ENCODE measurements at regions not wholly inside any gene's neighbourhood (a gene's known extent, or its start where the extent isn't known, plus 50 kb on each side); places are given as distances from the start of the nearest gene placed in this dataset.

GRCh38 chr14:101494826-101495225 lies 66.5 kb upstream of the DIO3 start:
- no peak for DNase-seq (ENCODE audit: low read depth)
- H3K4me3 ChIP-seq (ENCODE audit: low read depth, low read length) = no peak overlapping the region
- TF ChIP-seq CTCF (conservative IDR thresholded peaks at IDR 0.05; ENCODE audit: low read depth, low read length) = no peak

- no peak for TF ChIP-seq CTCF (conservative IDR thresholded peaks at IDR 0.05; ENCODE audit: low read depth, low read length)
- no peak for DNase-seq (ENCODE audit: low read depth)
Measured at GRCh38 chr14:101495284-101495683, 66.0 kb upstream of the DIO3 start.

GRCh38 chr14:101495827-101496775 lies 65.2 kb upstream of the DIO3 start:
- DNase-seq (ENCODE audit: low read depth) = no peak
- no peak for TF ChIP-seq CTCF (conservative IDR thresholded peaks at IDR 0.05; ENCODE audit: low read depth, low read length)

More at GRCh38 chr14:101495284-101495683, 66.0 kb upstream of the DIO3 start:
- no peak overlapping the region for H3K4me3 ChIP-seq (ENCODE audit: low read depth, low read length)

GRCh38 chr14:101496776-101497683 lies 64.3 kb upstream of the DIO3 start:
- no peak for DNase-seq (ENCODE audit: low read depth)
- H3K4me3 ChIP-seq (ENCODE audit: low read depth, low read length) = no peak overlapping the region
- no peak for TF ChIP-seq CTCF (conservative IDR thresholded peaks at IDR 0.05; ENCODE audit: low read depth, low read length)

More at GRCh38 chr14:101495827-101496775, 65.2 kb upstream of the DIO3 start:
- no peak overlapping the region for H3K4me3 ChIP-seq (ENCODE audit: low read depth, low read length)

GRCh38 chr14:101497684-101498525 lies 63.4 kb upstream of the DIO3 start:
- no peak for DNase-seq (ENCODE audit: low read depth)
- no peak overlapping the region for H3K4me3 ChIP-seq (ENCODE audit: low read depth, low read length)
- no peak for TF ChIP-seq CTCF (conservative IDR thresholded peaks at IDR 0.05; ENCODE audit: low read depth, low read length)

- no peak for TF ChIP-seq CTCF (conservative IDR thresholded peaks at IDR 0.05; ENCODE audit: low read depth, low read length)
- no peak for DNase-seq (ENCODE audit: low read depth)
- H3K4me3 ChIP-seq (ENCODE audit: low read depth, low read length) = no peak overlapping the region
Measured at GRCh38 chr14:101498526-101498860, 62.8 kb upstream of the DIO3 start.

Measured in choroid plexus epithelial cell (primary cell).